WI38 (cell line): ENCODE measurements at regions not wholly inside any gene's neighbourhood (a gene's known extent, or its start where the extent isn't known, plus 50 kb on each side); places are given as distances from the start of the nearest gene placed in this dataset.

ENCODE experiments used
- H3K4me3 ChIP-seq: 2 replicates; pipeline ENCODE4 v1.5.1; 2011; ENCODE audit warnings: low read depth, mild to moderate bottlenecking, control low read depth, low read length
- TF ChIP-seq, protein P1 (sequence below): IDR thresholded peaks from 2 replicates; pipeline ENCODE4 v1.5.1; 2012; ENCODE audit warnings: low read depth, mild to moderate bottlenecking, control low read depth, low read length

DNA sequence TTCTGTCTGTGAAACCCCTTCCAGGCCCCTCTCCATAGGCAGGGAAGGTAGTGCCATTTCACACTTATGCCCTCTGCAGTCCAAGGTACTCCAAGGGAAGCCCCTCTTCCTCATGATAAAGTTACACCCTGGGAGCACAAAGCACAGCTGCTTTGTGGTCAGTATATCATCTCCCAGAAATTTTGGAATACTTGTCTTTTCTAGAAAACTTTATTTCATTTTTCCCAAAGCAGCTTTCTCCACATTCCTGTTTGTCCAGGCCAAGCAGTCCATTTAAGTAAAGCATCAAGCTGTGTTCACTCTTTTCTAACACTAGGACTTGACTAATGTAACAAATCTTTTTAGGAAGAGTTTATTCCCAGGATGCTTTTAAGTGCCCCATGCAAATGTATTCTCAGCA lies 371.8 kb upstream of the RGMB start:
- no peak overlapping the region for H3K4me3 ChIP-seq
- TF ChIP-seq, protein P1, sequence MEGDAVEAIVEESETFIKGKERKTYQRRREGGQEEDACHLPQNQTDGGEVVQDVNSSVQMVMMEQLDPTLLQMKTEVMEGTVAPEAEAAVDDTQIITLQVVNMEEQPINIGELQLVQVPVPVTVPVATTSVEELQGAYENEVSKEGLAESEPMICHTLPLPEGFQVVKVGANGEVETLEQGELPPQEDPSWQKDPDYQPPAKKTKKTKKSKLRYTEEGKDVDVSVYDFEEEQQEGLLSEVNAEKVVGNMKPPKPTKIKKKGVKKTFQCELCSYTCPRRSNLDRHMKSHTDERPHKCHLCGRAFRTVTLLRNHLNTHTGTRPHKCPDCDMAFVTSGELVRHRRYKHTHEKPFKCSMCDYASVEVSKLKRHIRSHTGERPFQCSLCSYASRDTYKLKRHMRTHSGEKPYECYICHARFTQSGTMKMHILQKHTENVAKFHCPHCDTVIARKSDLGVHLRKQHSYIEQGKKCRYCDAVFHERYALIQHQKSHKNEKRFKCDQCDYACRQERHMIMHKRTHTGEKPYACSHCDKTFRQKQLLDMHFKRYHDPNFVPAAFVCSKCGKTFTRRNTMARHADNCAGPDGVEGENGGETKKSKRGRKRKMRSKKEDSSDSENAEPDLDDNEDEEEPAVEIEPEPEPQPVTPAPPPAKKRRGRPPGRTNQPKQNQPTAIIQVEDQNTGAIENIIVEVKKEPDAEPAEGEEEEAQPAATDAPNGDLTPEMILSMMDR, result no peak

DNA sequence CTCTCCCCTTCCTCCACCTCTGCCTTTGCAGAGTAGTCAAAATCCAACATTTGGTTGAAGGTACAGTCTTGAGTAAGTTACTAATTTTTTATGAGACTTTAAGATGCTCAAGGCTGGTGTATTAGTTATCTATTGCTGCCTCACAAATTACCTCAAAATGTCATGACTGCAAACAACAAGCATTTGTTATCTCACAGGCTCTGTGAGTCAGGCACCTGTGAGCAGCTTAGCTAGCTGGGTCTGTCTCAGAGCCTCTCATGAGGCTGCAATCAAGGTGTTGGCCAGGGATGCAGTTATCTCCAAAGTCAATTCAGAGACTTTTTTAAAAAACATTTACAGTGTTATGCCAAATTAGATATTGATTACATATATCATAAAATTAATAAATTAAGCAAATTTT lies 371.3 kb upstream of the RGMB start:
- no peak overlapping the region for H3K4me3 ChIP-seq
- TF ChIP-seq, protein P1, result no peak

DNA sequence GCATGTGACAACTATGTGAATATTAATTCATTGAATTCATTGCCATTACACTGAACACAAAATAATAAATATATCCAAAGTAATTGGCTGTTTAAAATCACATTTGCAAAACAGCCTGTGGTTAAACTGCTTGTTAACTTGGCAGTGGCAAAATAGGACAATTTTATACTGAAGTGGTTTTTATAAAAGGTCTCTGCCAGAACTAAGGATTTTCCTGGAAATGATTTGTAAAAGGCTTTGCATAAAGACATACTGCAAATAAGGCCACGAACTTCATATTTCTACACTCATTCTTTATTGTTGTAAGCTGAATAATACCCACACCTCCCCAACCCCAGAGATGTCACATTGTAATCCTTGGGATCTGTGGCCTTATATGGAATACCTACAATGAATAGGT lies 370.3 kb upstream of the RGMB start:
- TF ChIP-seq, protein P1, result no peak
- H3K4me3 ChIP-seq, result no peak overlapping the region

DNA sequence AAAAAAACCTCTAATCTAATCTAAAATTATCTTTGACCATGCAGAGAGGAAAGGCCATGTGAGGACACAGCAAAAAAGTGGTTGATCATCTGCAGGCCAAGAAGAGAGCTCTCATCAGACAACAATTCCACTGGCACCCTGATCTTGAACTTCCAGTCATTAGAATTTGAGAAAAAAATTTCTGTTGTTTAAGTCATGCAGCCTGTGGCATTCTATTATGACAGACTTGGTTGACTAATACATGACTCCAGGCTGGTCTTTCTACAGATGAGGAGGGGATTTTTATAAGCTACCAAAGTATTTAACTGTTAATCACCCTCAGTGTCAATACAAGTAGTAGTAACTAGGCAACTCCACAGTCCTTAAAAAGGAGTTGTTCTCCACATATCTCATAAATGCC lies 358.5 kb upstream of the RGMB start:
- TF ChIP-seq, protein P1, result no peak

DNA sequence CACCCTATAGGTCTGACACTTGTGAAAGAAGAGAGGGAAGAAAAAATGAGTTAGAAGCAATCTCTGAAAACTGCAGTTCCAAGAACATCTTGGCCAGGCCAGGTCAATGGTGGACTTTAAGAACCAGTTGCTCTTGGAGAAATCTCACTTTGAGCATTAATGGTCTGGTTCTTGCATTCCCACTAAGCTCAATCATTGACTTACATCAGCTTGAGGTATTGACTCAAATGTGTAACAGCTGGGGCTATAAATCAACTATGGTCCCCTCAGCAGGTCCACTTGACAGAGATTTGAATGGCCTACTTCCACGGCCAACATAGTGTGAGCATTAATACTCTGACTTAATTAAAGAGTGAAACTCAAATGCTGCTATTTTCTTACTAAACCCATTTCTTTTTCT lies 357.8 kb upstream of the RGMB start:
- TF ChIP-seq, protein P1, result no peak
- H3K4me3 ChIP-seq, result no peak overlapping the region

More for the DNA sequence above, 358.5 kb upstream of the RGMB start:
- H3K4me3 ChIP-seq, result no peak overlapping the region

DNA sequence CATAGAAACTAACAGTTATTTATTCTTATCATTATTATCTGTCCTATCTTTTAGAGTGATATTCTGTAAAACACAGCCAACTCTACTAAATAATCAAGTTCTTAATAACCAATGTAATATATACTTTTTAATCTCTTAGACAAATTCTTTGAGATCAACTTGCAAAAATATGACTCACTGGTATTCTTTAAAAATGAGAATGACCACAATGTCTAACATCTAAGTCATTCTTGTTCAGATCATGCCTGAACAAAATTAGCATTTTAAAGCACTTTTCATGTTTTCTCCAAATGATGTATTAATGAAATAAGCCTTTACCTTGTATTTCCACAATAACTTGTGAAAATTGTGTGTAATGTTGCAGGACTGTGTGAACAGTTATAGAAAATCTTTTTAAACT lies 356.9 kb upstream of the RGMB start:
- H3K4me3 ChIP-seq, result no peak overlapping the region
- TF ChIP-seq, protein P1, result no peak

DNA sequence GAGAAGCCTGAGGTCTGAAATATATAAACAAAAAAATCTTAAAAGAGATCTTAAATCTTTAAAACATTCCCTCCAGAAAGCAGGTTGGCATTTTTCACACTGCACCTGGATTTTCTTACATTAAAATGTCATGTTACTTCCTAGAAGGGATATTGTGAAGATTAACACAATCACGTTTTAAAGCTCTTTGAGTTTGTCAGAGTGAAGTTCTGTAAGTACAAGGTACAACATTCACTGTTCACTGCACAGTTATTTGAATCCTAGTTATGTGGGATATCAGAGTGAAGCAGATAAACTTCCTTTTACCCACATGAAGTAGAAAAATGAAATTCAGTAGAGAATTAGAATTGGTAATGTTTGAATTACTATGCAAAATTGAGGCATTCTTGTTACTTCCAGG lies 353.6 kb upstream of the RGMB start:
- H3K4me3 ChIP-seq, result no peak overlapping the region
- TF ChIP-seq, protein P1, result no peak
